BE2C (cell line): ENCODE measurements at regions not wholly inside any gene's neighbourhood (a gene's known extent, or its start where the extent isn't known, plus 50 kb on each side); places are given as distances from the start of the nearest gene placed in this dataset.
A peak's percentile ranks its signal among the peaks of the same experiment; 100 is the strongest.

ENCODE experiments used
- DNase-seq: peaks from one replicate; pipeline ENCODE4 v3.0.0-alpha.2; 2020
- H3K27me3 ChIP-seq: fragments of 250-450 bp; sonication (Bioruptor Pico); 2 replicates; pipeline ENCODE4 v1.5.1; 2020; ENCODE audit warnings: mild to moderate bottlenecking
- H3K36me3 ChIP-seq: fragments of 250-450 bp; sonication (Bioruptor Pico); 2 replicates; pipeline ENCODE4 v1.5.1; 2020; ENCODE audit warnings: mild to moderate bottlenecking
- H3K4me1 ChIP-seq: fragments of 250-450 bp; sonication (Bioruptor Pico); 2 replicates; pipeline ENCODE4 v1.5.1; 2020
- H3K4me3 ChIP-seq: 2 replicates; pipeline ENCODE4 v1.5.1; 2011; ENCODE audit warnings: low read depth, low read length
- H3K9me3 ChIP-seq: fragments of 250-450 bp; sonication (Bioruptor Pico); 2 replicates; pipeline ENCODE4 v1.5.1; 2020
- CTCF ChIP-seq: IDR thresholded peaks from 2 replicates; pipeline ENCODE4 v1.5.1; 2012; ENCODE audit warnings: mild to moderate bottlenecking, low read depth, low read length

- H3K36me3 ChIP-seq: no peaks in the 10 kb centered on the region
- TF ChIP-seq CTCF: no peak
- no peaks in the 10 kb centered on the region for H3K9me3 ChIP-seq
- no peaks in the 10 kb centered on the region for H3K4me1 ChIP-seq
- DNase-seq: no peak
- no peaks in the 10 kb centered on the region for H3K27me3 ChIP-seq
- no peak overlapping the region for H3K4me3 ChIP-seq
Observed at GRCh38 chr11:45532546-45532945, 132.9 kb downstream of the CHST1 start.

- no peaks in the 10 kb centered on the region for H3K4me1 ChIP-seq
- H3K36me3 ChIP-seq: no peaks in the 10 kb centered on the region
- no peaks in the 10 kb centered on the region for H3K27me3 ChIP-seq
- TF ChIP-seq CTCF: no peak
- H3K9me3 ChIP-seq: no peaks in the 10 kb centered on the region
- no peak overlapping the region for H3K4me3 ChIP-seq
- DNase-seq: no peak
Observed at GRCh38 chr11:45530776-45531175, 134.6 kb downstream of the CHST1 start.

- H3K36me3 ChIP-seq: no peaks in the 10 kb centered on the region
- no peaks in the 10 kb centered on the region for H3K9me3 ChIP-seq
- DNase-seq: no peak
- no peak for TF ChIP-seq CTCF
- no peaks in the 10 kb centered on the region for H3K4me1 ChIP-seq
- H3K27me3 ChIP-seq: no peaks in the 10 kb centered on the region
- H3K4me3 ChIP-seq: no peak overlapping the region
Observed at GRCh38 chr11:45530111-45530510, 135.3 kb downstream of the CHST1 start.

- no peak overlapping the region for H3K4me3 ChIP-seq
- no peaks in the 10 kb centered on the region for H3K36me3 ChIP-seq
- no peaks in the 10 kb centered on the region for H3K27me3 ChIP-seq
- no peak for DNase-seq
- H3K9me3 ChIP-seq: no peaks in the 10 kb centered on the region
- TF ChIP-seq CTCF: no peak
- H3K4me1 ChIP-seq: no peaks in the 10 kb centered on the region
Observed at GRCh38 chr11:45528435-45528834, 137.0 kb downstream of the CHST1 start.

GRCh38 chr11:45527898-45528297, 137.5 kb downstream of the CHST1 start:
- Histone ChIP-seq H3K9me3 (no peaks in the 10 kb centered on the region), H3K4me3 (no peak overlapping the region), H3K27me3 (no peaks in the 10 kb centered on the region), H3K4me1 (no peaks in the 10 kb centered on the region), H3K36me3 (no peaks in the 10 kb centered on the region)
- no peak for DNase-seq
- no peak for TF ChIP-seq CTCF

- no peaks in the 10 kb centered on the region for H3K9me3 ChIP-seq
- DNase-seq: peak; percentile 21
- no peaks in the 10 kb centered on the region for H3K27me3 ChIP-seq
- no peaks in the 10 kb centered on the region for H3K36me3 ChIP-seq
- H3K4me1 ChIP-seq: no peaks in the 10 kb centered on the region
- no peak for TF ChIP-seq CTCF
- no peak overlapping the region for H3K4me3 ChIP-seq
Observed at GRCh38 chr11:45525393-45525792, 140.0 kb downstream of the CHST1 start.
